Panc1 (cell line): ENCODE measurements at regions not wholly inside any gene's neighbourhood (a gene's known extent, or its start where the extent isn't known, plus 50 kb on each side); places are given as distances from the start of the nearest gene placed in this dataset.

Experiments
- ATAC-seq: fragments of 200-7000 bp; cut with Tn5 transposase; 2 replicates; pipeline ENCODE4 v1.9.1; 2020; ENCODE audit warnings: mild to moderate bottlenecking, moderate library complexity
- BruUV-seq: library from RNA; stranded (reverse); fragments of 400-500 nt; replicated peaks from 2 replicates; lab custom pipeline; 2021; lab: Mats Ljungman, UMichigan
- CTCF ChIA-PET: fragments of 300-600 bp; sonication (Branson Sonifier 250); formaldehyde crosslinking; loops from one replicate; lab custom pipeline; 2022; ENCODE audit warnings: antibody characterized with exemption; lab: Charles Lee
- POLR2A ChIA-PET: fragments of 300-600 bp; sonication (Branson Sonifier 250); formaldehyde crosslinking; loops from one replicate; lab custom pipeline; 2022; ENCODE audit warnings: antibody characterized with exemption; lab: Charles Lee
- DNase-seq: peaks from one replicate; pipeline ENCODE4 v3.0.0-alpha.2; 2010; ENCODE audit warnings: low read depth, low spot score
- H3K27ac ChIP-seq: 2 replicates; pipeline ENCODE4 v1.5.1; 2011; ENCODE audit warnings: mild to moderate bottlenecking, low read length, inconsistent platforms
- H3K27me3 ChIP-seq: fragments of 200-500 bp; sonication (Bioruptor generic); 2 replicates; pipeline ENCODE4 v1.6.0; 2014; ENCODE audit warnings: low read length, inconsistent platforms; ENCODE audit not compliant: control insufficient read depth, insufficient read depth
- H3K36me3 ChIP-seq: fragments of 200-500 bp; sonication (Bioruptor generic); 2 replicates; pipeline ENCODE4 v1.5.1; 2014; ENCODE audit warnings: inconsistent platforms, mild to moderate bottlenecking, low read length, moderate library complexity; ENCODE audit not compliant: control insufficient read depth, insufficient read depth
- H3K4me1 ChIP-seq: 2 replicates; pipeline ENCODE4 v1.5.1; 2011; ENCODE audit warnings: inconsistent platforms, mild to moderate bottlenecking, low read length, moderate library complexity; ENCODE audit not compliant: control insufficient read depth, insufficient read depth
- H3K4me3 ChIP-seq, 2 experiments: 2 replicates each; pipeline ENCODE4 v1.5.1; 2011 to 2012; ENCODE audit warnings: low read depth in 2 of 2, low read length in 2 of 2, mild to moderate bottlenecking in 2 of 2, inconsistent platforms in 1 of 2, moderate library complexity in 1 of 2
- H3K9me3 ChIP-seq: fragments of 200-500 bp; sonication (Bioruptor generic); 2 replicates; pipeline ENCODE4 v1.5.1; 2014; ENCODE audit warnings: low read depth, mild to moderate bottlenecking, inconsistent platforms, low read length, moderate library complexity; ENCODE audit not compliant: control insufficient read depth, insufficient read depth
- POLR2AphosphoS5 ChIP-seq: IDR thresholded peaks from 2 replicates; pipeline ENCODE4 v1.6.1; 2012; ENCODE audit warnings: mild to moderate bottlenecking, low read depth, low read length, moderate library complexity
- SIN3A ChIP-seq: IDR thresholded peaks from 2 replicates; pipeline ENCODE4 v1.6.1; 2012; ENCODE audit warnings: low read depth, mild to moderate bottlenecking, low read length, moderate library complexity, borderline replicate concordance; ENCODE audit not compliant: insufficient read depth
- TCF7L2 ChIP-seq: IDR thresholded peaks from 2 replicates; pipeline ENCODE4 v1.6.1; 2011; ENCODE audit warnings: mild to moderate bottlenecking, low read depth, low read length, inconsistent platforms
- in situ Hi-C: cut with HindIII; loops from 2 replicates; pipeline ENCODE4 v1.10.0; 2016; ENCODE audit warnings: low sequenced_read_pairs, low pct_unique_long_range_greater_than_20kb
- intact Hi-C: fragments of 100-400 bp; cut with micrococcal nuclease; formaldehyde crosslinking; loops from one replicate; pipeline ENCODE4 v1.10.0; 2022; ENCODE audit not compliant: unreplicated experiment
- TF ChIP-seq, protein P1 (sequence below): fragments of 450-650 bp; IDR thresholded peaks from 2 replicates; pipeline ENCODE4 v1.5.1; 2017; ENCODE audit warnings: mild to moderate bottlenecking
- TF ChIP-seq, protein P2 (sequence below), 2 experiments: IDR thresholded peaks; 2 replicates each; pipeline ENCODE4 v1.6.1; 2011 to 2012; ENCODE audit warnings: low read depth in 2 of 2, control low read depth in 1 of 2, low read length in 1 of 2, mild to moderate bottlenecking in 1 of 2, moderate library complexity in 1 of 2; ENCODE audit not compliant: insufficient read depth in 1 of 2

DNA sequence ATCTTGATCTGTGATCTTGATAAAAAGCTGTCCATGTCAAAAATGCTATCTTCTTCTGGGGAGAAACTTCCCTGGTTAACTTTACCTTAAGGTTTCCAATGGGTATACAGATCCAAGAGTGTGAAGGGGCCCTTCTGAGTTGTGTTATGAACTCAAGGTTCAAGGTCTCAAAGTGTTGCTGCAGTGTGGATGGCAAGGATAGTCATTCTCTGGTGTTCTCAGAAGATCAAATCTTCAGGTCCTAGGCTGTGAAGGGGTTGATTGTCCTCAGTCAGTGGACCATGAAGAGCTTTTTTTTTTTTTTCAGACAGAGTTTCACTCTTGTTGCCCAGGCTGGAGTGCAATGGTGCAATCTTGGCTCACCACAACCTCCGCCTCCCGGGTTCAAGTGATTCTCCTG lies 114.4 kb downstream of the SPTSSA start:
- Histone ChIP-seq H3K4me1 (no peaks in the 10 kb centered on the region), H3K4me3 (no peak overlapping the region), H3K36me3 (no peaks in the 10 kb centered on the region), H3K27me3 (no peaks in the 10 kb centered on the region), H3K9me3 (no peaks in the 10 kb centered on the region; the same call in 1 of the 2 replicates), H3K27ac (no peak overlapping the region)
- ATAC-seq (no peak), DNase-seq (no peak)
- TF ChIP-seq SIN3A: no peak
- TF ChIP-seq TCF7L2: no peak
- TF ChIP-seq POLR2AphosphoS5: no peak
- TF ChIP-seq, protein P1, sequence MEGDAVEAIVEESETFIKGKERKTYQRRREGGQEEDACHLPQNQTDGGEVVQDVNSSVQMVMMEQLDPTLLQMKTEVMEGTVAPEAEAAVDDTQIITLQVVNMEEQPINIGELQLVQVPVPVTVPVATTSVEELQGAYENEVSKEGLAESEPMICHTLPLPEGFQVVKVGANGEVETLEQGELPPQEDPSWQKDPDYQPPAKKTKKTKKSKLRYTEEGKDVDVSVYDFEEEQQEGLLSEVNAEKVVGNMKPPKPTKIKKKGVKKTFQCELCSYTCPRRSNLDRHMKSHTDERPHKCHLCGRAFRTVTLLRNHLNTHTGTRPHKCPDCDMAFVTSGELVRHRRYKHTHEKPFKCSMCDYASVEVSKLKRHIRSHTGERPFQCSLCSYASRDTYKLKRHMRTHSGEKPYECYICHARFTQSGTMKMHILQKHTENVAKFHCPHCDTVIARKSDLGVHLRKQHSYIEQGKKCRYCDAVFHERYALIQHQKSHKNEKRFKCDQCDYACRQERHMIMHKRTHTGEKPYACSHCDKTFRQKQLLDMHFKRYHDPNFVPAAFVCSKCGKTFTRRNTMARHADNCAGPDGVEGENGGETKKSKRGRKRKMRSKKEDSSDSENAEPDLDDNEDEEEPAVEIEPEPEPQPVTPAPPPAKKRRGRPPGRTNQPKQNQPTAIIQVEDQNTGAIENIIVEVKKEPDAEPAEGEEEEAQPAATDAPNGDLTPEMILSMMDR: no peak
- TF ChIP-seq, protein P2, sequence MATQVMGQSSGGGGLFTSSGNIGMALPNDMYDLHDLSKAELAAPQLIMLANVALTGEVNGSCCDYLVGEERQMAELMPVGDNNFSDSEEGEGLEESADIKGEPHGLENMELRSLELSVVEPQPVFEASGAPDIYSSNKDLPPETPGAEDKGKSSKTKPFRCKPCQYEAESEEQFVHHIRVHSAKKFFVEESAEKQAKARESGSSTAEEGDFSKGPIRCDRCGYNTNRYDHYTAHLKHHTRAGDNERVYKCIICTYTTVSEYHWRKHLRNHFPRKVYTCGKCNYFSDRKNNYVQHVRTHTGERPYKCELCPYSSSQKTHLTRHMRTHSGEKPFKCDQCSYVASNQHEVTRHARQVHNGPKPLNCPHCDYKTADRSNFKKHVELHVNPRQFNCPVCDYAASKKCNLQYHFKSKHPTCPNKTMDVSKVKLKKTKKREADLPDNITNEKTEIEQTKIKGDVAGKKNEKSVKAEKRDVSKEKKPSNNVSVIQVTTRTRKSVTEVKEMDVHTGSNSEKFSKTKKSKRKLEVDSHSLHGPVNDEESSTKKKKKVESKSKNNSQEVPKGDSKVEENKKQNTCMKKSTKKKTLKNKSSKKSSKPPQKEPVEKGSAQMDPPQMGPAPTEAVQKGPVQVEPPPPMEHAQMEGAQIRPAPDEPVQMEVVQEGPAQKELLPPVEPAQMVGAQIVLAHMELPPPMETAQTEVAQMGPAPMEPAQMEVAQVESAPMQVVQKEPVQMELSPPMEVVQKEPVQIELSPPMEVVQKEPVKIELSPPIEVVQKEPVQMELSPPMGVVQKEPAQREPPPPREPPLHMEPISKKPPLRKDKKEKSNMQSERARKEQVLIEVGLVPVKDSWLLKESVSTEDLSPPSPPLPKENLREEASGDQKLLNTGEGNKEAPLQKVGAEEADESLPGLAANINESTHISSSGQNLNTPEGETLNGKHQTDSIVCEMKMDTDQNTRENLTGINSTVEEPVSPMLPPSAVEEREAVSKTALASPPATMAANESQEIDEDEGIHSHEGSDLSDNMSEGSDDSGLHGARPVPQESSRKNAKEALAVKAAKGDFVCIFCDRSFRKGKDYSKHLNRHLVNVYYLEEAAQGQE (IDR thresholded peaks at IDR 0.05; ENCODE audit: insufficient read depth in 1 of 2, low read depth in 2 of 2, low read length in 1 of 2): no peak
- intact Hi-C loops (no loop called here), in situ Hi-C loops (no loop called here)
- BruUV-seq: no TSS peak
- CTCF ChIA-PET: no interaction called here
- POLR2A ChIA-PET: no interaction called here

DNA sequence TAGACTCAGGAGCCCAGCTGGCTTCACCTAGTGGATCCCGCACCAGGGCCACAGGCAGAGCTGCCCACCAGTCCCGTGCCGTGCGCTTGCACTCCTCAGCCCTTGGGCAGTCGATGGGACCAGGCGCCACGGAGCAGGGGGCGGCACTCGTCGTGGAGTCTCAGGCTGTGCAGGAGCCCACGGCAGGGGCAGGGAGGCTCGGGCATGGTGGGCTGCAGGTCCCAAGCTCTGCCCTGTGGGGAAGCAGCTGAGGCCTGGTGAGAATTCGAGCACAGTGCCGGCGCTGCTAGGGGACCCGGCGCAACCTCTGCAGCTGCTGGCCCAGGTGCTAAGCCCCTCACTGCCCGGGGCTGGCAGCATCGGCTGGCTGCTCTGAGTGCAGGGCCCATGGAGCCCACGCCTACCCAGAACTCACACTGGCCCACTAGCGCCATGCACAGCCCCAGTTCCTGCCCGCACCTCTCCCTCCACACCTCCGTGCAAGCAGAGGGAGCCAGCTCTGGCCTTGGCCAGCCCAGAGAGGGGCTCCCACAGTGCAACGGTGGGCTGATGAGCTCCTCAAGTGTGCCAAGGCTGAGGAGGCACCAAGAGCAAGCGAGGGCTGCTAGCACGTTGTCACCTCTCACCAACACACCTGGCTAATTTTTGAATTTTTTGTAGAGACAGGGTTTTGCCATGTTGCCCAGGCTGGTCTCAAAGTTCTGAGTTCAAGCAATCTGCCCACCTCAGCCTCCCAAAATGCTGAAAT lies 116.1 kb downstream of the SPTSSA start:
- in situ Hi-C loops: no loop called here
- TF ChIP-seq TCF7L2 (no peak), POLR2AphosphoS5 (no peak), SIN3A (no peak)
- TF ChIP-seq, protein P2 (IDR thresholded peaks at IDR 0.05; ENCODE audit: insufficient read depth in 1 of 2, low read depth in 2 of 2, low read length in 1 of 2): no peak
- no peaks in the 10 kb centered on the region; the same call in 1 of the 2 replicates for H3K9me3 ChIP-seq
- intact Hi-C loops: no loop called here
- ATAC-seq (no peak), DNase-seq (no peak)
- BruUV-seq: no TSS peak
- POLR2A ChIA-PET: no interaction called here
- no peak overlapping the region for H3K27ac ChIP-seq
- no peak overlapping the region for H3K4me3 ChIP-seq
- H3K36me3 ChIP-seq: no peaks in the 10 kb centered on the region
- CTCF ChIA-PET: no interaction called here
- no peaks in the 10 kb centered on the region for H3K27me3 ChIP-seq
- no peaks in the 10 kb centered on the region for H3K4me1 ChIP-seq
